Small intestine (tissue), 7 donors: ENCODE measurements at regions not wholly inside any gene's neighbourhood (a gene's known extent, or its start where the extent isn't known, plus 50 kb on each side); places are given as distances from the start of the nearest gene placed in this dataset.
"Not testable (repeated sequence)": the region's sequence is repeated elsewhere in the genome, so short reads cannot be mapped to it uniquely, and the experiment has no call there.

Experiments
- DNase-seq, 2 donors: peaks; one replicate each; pipeline versions ENCODE4 v3.0.0 to v3.0.0-alpha.2; 2013
- FAIRE-seq: peaks from 2 replicates; lab custom pipeline; 2012; peaks lifted over from hg19 to GRCh38; lab: Jason Lieb, UNC
- H3K27ac ChIP-seq, 3 donors: one replicate each; pipeline ENCODE4 v1.5.1; 2013; ENCODE audit warnings: low read length in 2 of 3, mild to moderate bottlenecking in 2 of 3, control low read depth in 1 of 3, inconsistent platforms in 1 of 3, low read depth in 1 of 3, moderate library complexity in 1 of 3
- H3K27me3 ChIP-seq, 3 donors: one replicate each; pipeline ENCODE4 v1.6.1; 2013; ENCODE audit warnings: low read length in 3 of 3, inconsistent platforms in 1 of 3; ENCODE audit not compliant: control insufficient read depth in 3 of 3, insufficient read depth in 3 of 3
- H3K36me3 ChIP-seq, 3 donors: one replicate each; pipeline ENCODE4 v1.6.1; 2013; ENCODE audit warnings: low read length in 3 of 3, inconsistent platforms in 1 of 3, low read depth in 1 of 3, mild to moderate bottlenecking in 1 of 3, moderate library complexity in 1 of 3; ENCODE audit not compliant: control insufficient read depth in 3 of 3, insufficient read depth in 2 of 3
- H3K4me1 ChIP-seq, 3 donors: one replicate each; pipeline ENCODE4 v1.6.1; 2013; ENCODE audit warnings: low read length in 2 of 3, inconsistent platforms in 1 of 3, low read depth in 1 of 3, mild to moderate bottlenecking in 1 of 3, moderate library complexity in 1 of 3; ENCODE audit not compliant: control insufficient read depth in 3 of 3, insufficient read depth in 2 of 3
- H3K4me3 ChIP-seq, 3 donors: one replicate each; pipeline ENCODE4 v1.5.1; 2013; ENCODE audit warnings: low read length in 3 of 3, control low read depth in 1 of 3, inconsistent platforms in 1 of 3, low read depth in 1 of 3, mild to moderate bottlenecking in 1 of 3, moderate library complexity in 1 of 3
- H3K9me3 ChIP-seq, 2 donors: one replicate each; pipeline ENCODE4 v1.6.1; 2013; ENCODE audit warnings: low read depth in 1 of 2, low read length in 1 of 2; ENCODE audit not compliant: control insufficient read depth in 2 of 2, insufficient read depth in 1 of 2
- WGBS, 3 donors: extraction: QIAGEN DNeasy Blood & Tissue Kit; methylation state at CpG; one replicate each; pipeline ENCODE4 v1.1.7; 2013; 5-methylcytosine and 5-hydroxymethylcytosine counted together
- donor health status: healthy with polysubstance abuse.
- donor health status: control.
- donor health status: control.
- donor health status: Bipolar disorder and iron deficiency.
- donor health status: healthy.

DNA sequence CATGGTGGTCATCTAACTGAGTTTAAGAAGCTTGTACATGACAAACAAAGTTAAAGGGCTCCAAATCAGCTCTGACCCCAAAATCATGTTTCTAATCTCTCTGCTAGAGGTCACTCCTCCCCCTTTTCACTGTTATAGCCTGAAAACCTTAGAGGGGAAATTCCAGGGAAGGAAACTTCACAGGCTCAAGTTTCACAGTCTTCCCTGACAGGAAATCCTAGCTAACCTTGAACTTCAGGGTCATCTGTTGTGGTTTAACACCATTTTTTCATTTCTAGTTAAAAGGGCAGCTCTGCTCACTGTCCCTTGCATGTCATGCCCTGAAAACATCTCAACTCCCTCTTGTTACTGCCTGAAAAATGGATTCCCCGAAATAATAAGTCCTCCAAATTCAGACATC is 104.4 kb upstream of the BMP2 start:
- Histone ChIP-seq H3K27me3 (no peaks in the 10 kb centered on the region), H3K36me3 (no peaks in the 10 kb centered on the region), H3K27ac (no peak overlapping the region), H3K4me1 (peaks cover 0 to 26% (median 9%) of the 10 kb centered on the region in 3 donors), H3K9me3 (peaks cover 0 to 10% of the 10 kb centered on the region in 2 donors), H3K4me3 (no peak overlapping the region)
- WGBS, 3 donors = 79 to 91% (median 81%) methylated on average over 1 of the region's 1 CpG
- DNase-seq (no peak), FAIRE-seq (no peak)

GRCh38 chr20:6662309-6662708 is 105.2 kb upstream of the BMP2 start:
- peaks cover 0 to 10% of the 10 kb centered on the region in 2 donors for H3K9me3 ChIP-seq
- no peak for FAIRE-seq
- 83 to 96% (median 93%) methylated on average over 1 of the region's 1 CpG for WGBS, 3 donors

DNA sequence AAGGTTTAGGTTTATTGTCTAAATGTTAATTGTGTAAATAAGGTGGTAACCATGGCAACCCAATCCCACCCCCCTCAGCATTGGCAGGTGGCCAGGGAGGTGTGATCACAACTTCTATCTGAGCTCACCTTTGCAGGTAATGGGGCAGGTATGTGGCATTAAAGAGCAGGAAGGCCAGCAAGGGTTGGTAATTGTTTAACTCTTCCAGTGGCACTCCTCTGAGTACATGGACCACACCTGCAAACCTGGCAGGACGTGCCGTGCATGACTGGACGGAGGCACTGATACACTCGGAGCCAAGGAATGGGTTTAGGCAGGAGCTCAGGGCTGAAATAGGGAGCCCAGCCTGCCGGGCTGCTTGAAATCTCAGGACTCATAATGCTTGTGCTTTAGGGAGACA is 107.0 kb upstream of the BMP2 start:
- H3K4me3 ChIP-seq = no peak overlapping the region
- no peaks in the 10 kb centered on the region for H3K27me3 ChIP-seq
- H3K27ac ChIP-seq = peak overlapping the region; percentile 2 to 69 (median 33)
- peaks cover 0 to 28% (median 9%) of the 10 kb centered on the region in 3 donors for H3K4me1 ChIP-seq
- H3K9me3 ChIP-seq = peaks cover 0 to 10% of the 10 kb centered on the region in 2 donors
- DNase-seq (peak; percentile 88 to 93), FAIRE-seq (no peak)
- 13 to 69% (median 39%) methylated on average over 5 of the region's 5 CpGs for WGBS, 3 donors
- H3K36me3 ChIP-seq = no peaks in the 10 kb centered on the region

More at GRCh38 chr20:6662309-6662708, 105.2 kb upstream of the BMP2 start:
- no peak for DNase-seq
- Histone ChIP-seq H3K4me3 (no peak overlapping the region), H3K4me1 (peaks cover 0 to 26% (median 9%) of the 10 kb centered on the region in 3 donors), H3K27ac (no peak overlapping the region), H3K36me3 (no peaks in the 10 kb centered on the region), H3K27me3 (no peaks in the 10 kb centered on the region)

DNA sequence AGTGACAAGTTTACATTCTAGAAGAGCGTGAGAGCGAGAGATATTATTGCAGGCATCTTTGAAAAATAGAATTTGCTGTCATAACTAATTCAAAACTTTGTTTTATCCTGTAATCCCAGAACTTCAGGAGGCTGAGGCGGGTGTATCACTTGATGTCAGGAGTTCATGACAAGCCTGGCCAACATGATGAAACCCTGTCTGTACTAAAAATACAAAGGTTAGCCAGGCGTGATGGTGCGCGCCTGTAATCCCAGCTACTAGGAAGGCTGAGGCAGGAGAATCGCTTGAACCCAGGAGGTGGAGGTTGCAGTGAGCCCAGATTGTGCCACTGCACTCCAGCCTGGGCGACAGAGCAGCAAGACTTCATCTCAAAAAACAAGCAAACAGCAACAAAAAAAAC is 108.6 kb upstream of the BMP2 start:
- peaks cover 0 to 30% (median 9%) of the 10 kb centered on the region in 3 donors for H3K4me1 ChIP-seq
- H3K27ac ChIP-seq, H3K9me3 ChIP-seq, H3K36me3 ChIP-seq, H3K27me3 ChIP-seq, DNase-seq, FAIRE-seq, H3K4me3 ChIP-seq: not testable (repeated sequence)
- 93 to 96% (median 95%) methylated on average over 8 of the region's 8 CpGs for WGBS, 3 donors

GRCh38 chr20:6657904-6658303 is 109.6 kb upstream of the BMP2 start:
- Histone ChIP-seq H3K27ac (no peak overlapping the region), H3K36me3 (no peaks in the 10 kb centered on the region), H3K9me3 (peaks cover 0 to 4% of the 10 kb centered on the region in 2 donors), H3K27me3 (no peaks in the 10 kb centered on the region), H3K4me1 (peaks cover 0 to 29% (median 3%) of the 10 kb centered on the region in 3 donors), H3K4me3 (no peak overlapping the region)
- FAIRE-seq (no peak), DNase-seq (no peak)
- WGBS, 3 donors = 89 to 90% (median 90%) methylated on average over 2 of the region's 2 CpGs

DNA sequence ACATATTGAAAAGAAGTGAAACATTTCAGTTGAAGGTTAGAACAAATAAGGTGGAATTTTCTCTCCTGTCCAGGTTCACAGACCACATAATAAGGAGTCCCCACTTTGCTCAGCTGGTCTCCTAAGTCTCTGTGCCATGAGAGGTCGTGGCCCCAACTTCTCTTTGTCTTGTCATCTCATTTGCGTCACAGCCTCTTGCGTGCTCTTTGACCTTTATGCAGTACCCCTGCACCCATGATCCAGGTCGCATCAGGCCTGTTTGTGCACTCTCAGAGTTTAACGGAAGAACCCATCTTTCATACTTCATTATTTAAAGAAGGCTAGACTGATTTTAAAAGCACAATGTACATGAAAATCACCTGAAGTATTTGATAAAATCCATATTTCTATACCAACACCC is 110.4 kb upstream of the BMP2 start:
- Histone ChIP-seq H3K27me3 (no peaks in the 10 kb centered on the region), H3K9me3 (peaks cover 0 to 4% of the 10 kb centered on the region in 2 donors), H3K36me3 (no peaks in the 10 kb centered on the region), H3K4me1 (peaks cover 0 to 29% (median 3%) of the 10 kb centered on the region in 3 donors), H3K4me3 (no peak overlapping the region), H3K27ac (no peak overlapping the region)
- DNase-seq = no peak
- FAIRE-seq = no peak
- 79 to 85% (median 83%) methylated on average over 5 of the region's 5 CpGs for WGBS, 3 donors

- no peaks in the 10 kb centered on the region for H3K27me3 ChIP-seq
- no peak overlapping the region for H3K4me3 ChIP-seq
- WGBS, 3 donors = 65 to 75% (median 71%) methylated on average over 10 of the region's 10 CpGs
- no peak for FAIRE-seq
- DNase-seq = peak in 1 of 2 donors; percentile 66
- no peaks in the 10 kb centered on the region for H3K36me3 ChIP-seq
- H3K27ac ChIP-seq = peak overlapping the region in 1 of 3 donors; percentile 70
- peaks cover 0 to 15% (median 4%) of the 10 kb centered on the region in 3 donors for H3K4me1 ChIP-seq
- no peaks in the 10 kb centered on the region for H3K9me3 ChIP-seq
Measured at GRCh38 chr20:6654513-6655252, 112.8 kb upstream of the BMP2 start.

DNA sequence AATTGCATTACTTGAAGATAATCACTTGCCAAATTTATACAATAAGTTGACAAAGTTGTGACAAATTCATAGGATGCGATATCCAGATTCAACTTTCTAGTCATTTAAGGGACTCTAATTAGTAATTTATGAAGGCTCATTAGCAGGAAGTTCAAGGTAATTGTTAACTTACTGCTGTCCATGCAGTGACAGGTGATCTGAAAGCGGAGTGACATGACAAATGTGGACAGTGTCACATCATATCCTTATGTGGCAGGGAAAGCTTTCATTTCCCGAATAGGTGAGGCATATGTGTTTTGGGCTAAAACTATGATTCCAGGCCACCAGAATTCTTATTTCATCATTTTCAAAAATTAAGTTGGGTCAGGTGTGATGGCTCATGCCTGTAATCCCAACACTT is 115.9 kb upstream of the BMP2 start:
- H3K4me1 ChIP-seq = peaks cover 0 to 12% (median 4%) of the 10 kb centered on the region in 3 donors

More for the DNA sequence above, 115.9 kb upstream of the BMP2 start:
- DNase-seq (no peak), FAIRE-seq (no peak)
- no peak overlapping the region for H3K27ac ChIP-seq
- H3K27me3 ChIP-seq = no peaks in the 10 kb centered on the region
- no peaks in the 10 kb centered on the region for H3K9me3 ChIP-seq
- H3K36me3 ChIP-seq = no peaks in the 10 kb centered on the region
- no peak overlapping the region for H3K4me3 ChIP-seq
- WGBS, 3 donors = 78 to 88% (median 83%) methylated on average over 3 of the region's 3 CpGs
